HUES48 (cell line): ENCODE measurements at regions not wholly inside any gene's neighbourhood (a gene's known extent, or its start where the extent isn't known, plus 50 kb on each side); places are given as distances from the start of the nearest gene placed in this dataset.
"Not testable (repeated sequence)": the region's sequence is repeated elsewhere in the genome, so short reads cannot be mapped to it uniquely, and the experiment has no call there.

ENCODE experiments used
- H3K27ac ChIP-seq: one replicate; pipeline ENCODE4 v1.7.0; 2013; ENCODE audit warnings: low read depth, low read length, inconsistent platforms
- H3K27me3 ChIP-seq: 2 replicates; pipeline ENCODE4 v1.6.1; 2013; ENCODE audit warnings: mild to moderate bottlenecking, low read length; ENCODE audit not compliant: control insufficient read depth, insufficient read depth
- H3K36me3 ChIP-seq: 2 replicates; pipeline ENCODE4 v1.6.1; 2013; ENCODE audit warnings: low read length; ENCODE audit not compliant: control insufficient read depth, insufficient read depth
- H3K4me1 ChIP-seq: 2 replicates; pipeline ENCODE4 v1.6.1; 2013; ENCODE audit warnings: mild to moderate bottlenecking, low read length; ENCODE audit not compliant: control insufficient read depth, insufficient read depth
- H3K4me3 ChIP-seq: 2 replicates; pipeline ENCODE4 v1.5.1; 2013; ENCODE audit warnings: mild to moderate bottlenecking, low read depth, low read length
- H3K9ac ChIP-seq: 2 replicates; pipeline ENCODE4 v1.6.1; 2013; ENCODE audit warnings: mild to moderate bottlenecking, low read depth, low read length, moderate library complexity
- H3K9me3 ChIP-seq: 2 replicates; pipeline ENCODE4 v1.6.1; 2013; ENCODE audit warnings: low read length; ENCODE audit not compliant: control insufficient read depth, insufficient read depth

- no peaks in the 10 kb centered on the region for H3K4me1 ChIP-seq
- H3K27me3 ChIP-seq: no peaks in the 10 kb centered on the region
- H3K9me3 ChIP-seq: no peaks in the 10 kb centered on the region; the same call in 1 of the 2 replicates
- H3K9ac ChIP-seq: no peak overlapping the region
- H3K27ac ChIP-seq: no peak overlapping the region
- no peak overlapping the region for H3K4me3 ChIP-seq
- no peaks in the 10 kb centered on the region for H3K36me3 ChIP-seq
These were observed 225.2 kb upstream of the SLIT2 start for GRCh38 chr4:20026456-20026855.

- Histone ChIP-seq H3K4me1 (no peaks in the 10 kb centered on the region), H3K9me3 (no peaks in the 10 kb centered on the region; the same call in 1 of the 2 replicates), H3K27ac (no peak overlapping the region), H3K4me3 (no peak overlapping the region), H3K36me3 (no peaks in the 10 kb centered on the region), H3K9ac (no peak overlapping the region), H3K27me3 (no peaks in the 10 kb centered on the region)
These were observed 229.2 kb upstream of the SLIT2 start for GRCh38 chr4:20022471-20022870.

GRCh38 chr4:20020056-20020455 is 231.6 kb upstream of the SLIT2 start:
- Histone ChIP-seq H3K36me3 (no peaks in the 10 kb centered on the region), H3K9ac (no peak overlapping the region), H3K27me3 (no peaks in the 10 kb centered on the region), H3K4me1 (no peaks in the 10 kb centered on the region), H3K4me3 (no peak overlapping the region), H3K27ac (no peak overlapping the region), H3K9me3 (no peaks in the 10 kb centered on the region; the same call in 1 of the 2 replicates)

- H3K9ac ChIP-seq: no peak overlapping the region
- no peak overlapping the region for H3K4me3 ChIP-seq
- H3K4me1 ChIP-seq: no peaks in the 10 kb centered on the region
- no peaks in the 10 kb centered on the region; the same call in 1 of the 2 replicates for H3K9me3 ChIP-seq
- H3K27ac ChIP-seq: no peak overlapping the region
- no peaks in the 10 kb centered on the region for H3K36me3 ChIP-seq
- no peaks in the 10 kb centered on the region for H3K27me3 ChIP-seq
These were observed 232.2 kb upstream of the SLIT2 start for GRCh38 chr4:20019310-20020015.

- Histone ChIP-seq H3K9ac (no peak overlapping the region), H3K27me3 (no peaks in the 10 kb centered on the region), H3K36me3 (no peaks in the 10 kb centered on the region), H3K4me1 (no peaks in the 10 kb centered on the region), H3K4me3 (no peak overlapping the region), H3K27ac (no peak overlapping the region), H3K9me3 (no peaks in the 10 kb centered on the region)
These were observed 234.0 kb upstream of the SLIT2 start for GRCh38 chr4:20017777-20018115.

GRCh38 chr4:20017070-20017776 is 234.5 kb upstream of the SLIT2 start:
- Histone ChIP-seq H3K9ac (no peak overlapping the region), H3K4me3 (no peak overlapping the region), H3K9me3 (no peaks in the 10 kb centered on the region), H3K27ac (no peak overlapping the region), H3K27me3 (no peaks in the 10 kb centered on the region), H3K4me1 (no peaks in the 10 kb centered on the region), H3K36me3 (no peaks in the 10 kb centered on the region)

GRCh38 chr4:20015636-20016224 is 236.0 kb upstream of the SLIT2 start:
- Histone ChIP-seq H3K36me3 (no peaks in the 10 kb centered on the region), H3K9ac (no peak overlapping the region), H3K27ac (no peak overlapping the region), H3K4me1 (no peaks in the 10 kb centered on the region), H3K4me3 (no peak overlapping the region), H3K9me3 (no peaks in the 10 kb centered on the region), H3K27me3 (no peaks in the 10 kb centered on the region)

- not testable (repeated sequence) for H3K27ac ChIP-seq, H3K36me3 ChIP-seq, H3K9me3 ChIP-seq, H3K4me3 ChIP-seq, H3K27me3 ChIP-seq, H3K9ac ChIP-seq, H3K4me1 ChIP-seq
These were observed 247.7 kb upstream of the SLIT2 start for GRCh38 chr4:20003836-20004558.

GRCh38 chr4:19999775-20000414 is 251.8 kb upstream of the SLIT2 start:
- Histone ChIP-seq H3K27ac (no peak overlapping the region), H3K36me3 (no peaks in the 10 kb centered on the region), H3K4me1 (no peaks in the 10 kb centered on the region), H3K4me3 (no peak overlapping the region), H3K9me3 (no peaks in the 10 kb centered on the region), H3K9ac (no peak overlapping the region), H3K27me3 (no peaks in the 10 kb centered on the region)

- H3K27ac ChIP-seq: no peak overlapping the region
- no peak overlapping the region for H3K9ac ChIP-seq
- no peaks in the 10 kb centered on the region for H3K4me1 ChIP-seq
- H3K9me3 ChIP-seq: no peaks in the 10 kb centered on the region
- H3K4me3 ChIP-seq: no peak overlapping the region
- H3K27me3 ChIP-seq: no peaks in the 10 kb centered on the region
- no peaks in the 10 kb centered on the region for H3K36me3 ChIP-seq
These were observed 252.4 kb upstream of the SLIT2 start for GRCh38 chr4:19999276-19999675.
